Muscle layer of duodenum (tissue), 2 donors: ENCODE measurements at regions not wholly inside any gene's neighbourhood (a gene's known extent, or its start where the extent isn't known, plus 50 kb on each side); places are given as distances from the start of the nearest gene placed in this dataset.

ENCODE experiments used
- H3K27ac ChIP-seq: one replicate; pipeline ENCODE4 v1.7.0; 2013; ENCODE audit warnings: mild to moderate bottlenecking, low read length
- H3K27me3 ChIP-seq: one replicate; pipeline ENCODE4 v1.7.0; 2013; ENCODE audit warnings: low read depth, mild to moderate bottlenecking, control low read depth, low read length
- H3K36me3 ChIP-seq, 2 donors: one replicate each; pipeline ENCODE4 v1.7.0; 2013; ENCODE audit warnings: low read length in 2 of 2, control low read depth in 1 of 2, mild to moderate bottlenecking in 1 of 2; ENCODE audit not compliant: insufficient read depth in 2 of 2, control insufficient read depth in 1 of 2
- H3K4me1 ChIP-seq, 2 donors: one replicate each; pipeline ENCODE4 v1.7.0; 2013; ENCODE audit warnings: low read length in 2 of 2, mild to moderate bottlenecking in 2 of 2, control low read depth in 1 of 2, moderate library complexity in 1 of 2; ENCODE audit not compliant: insufficient read depth in 2 of 2, control insufficient read depth in 1 of 2
- H3K4me3 ChIP-seq, 2 donors: one replicate each; pipeline ENCODE4 v1.7.0; 2013; ENCODE audit warnings: low read length in 2 of 2, low read depth in 1 of 2, mild to moderate bottlenecking in 1 of 2
- H3K9me3 ChIP-seq, 2 donors: one replicate each; pipeline ENCODE4 v1.7.0; 2013; ENCODE audit warnings: low read length in 2 of 2, control low read depth in 1 of 2, mild to moderate bottlenecking in 1 of 2; ENCODE audit not compliant: control insufficient read depth in 1 of 2
- donor health status: healthy.

- H3K4me1 ChIP-seq: no peaks in the 10 kb centered on the region
Observed at GRCh38 chr2:239605976-239606375, 205.2 kb upstream of the HDAC4 start.

DNA sequence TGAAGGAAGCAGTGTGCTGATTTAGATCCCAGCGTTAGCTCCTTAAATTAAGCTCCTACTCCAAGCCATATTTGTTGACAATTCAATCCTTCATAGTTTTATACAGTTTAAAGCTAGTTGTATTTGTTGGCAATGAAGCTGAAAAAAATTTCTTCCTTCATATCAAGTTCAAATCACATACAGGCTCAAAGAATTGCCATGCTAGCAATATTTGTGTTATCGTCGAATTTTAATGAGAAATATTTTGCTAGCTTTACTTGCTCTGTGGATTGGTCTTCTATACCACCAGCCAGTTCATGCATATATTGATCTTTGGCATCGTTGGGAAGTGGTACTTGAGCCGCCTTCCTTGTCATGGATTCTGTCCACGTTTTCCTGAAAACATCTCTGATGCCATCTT is 204.6 kb upstream of the HDAC4 start:
- Histone ChIP-seq H3K4me1 (no peaks in the 10 kb centered on the region), H3K4me3 (no peak overlapping the region), H3K27me3 (peaks cover 10% of the 10 kb centered on the region), H3K36me3 (no peaks in the 10 kb centered on the region), H3K27ac (no peak overlapping the region), H3K9me3 (no peaks in the 10 kb centered on the region)

More at GRCh38 chr2:239605976-239606375, 205.2 kb upstream of the HDAC4 start:
- Histone ChIP-seq H3K9me3 (no peaks in the 10 kb centered on the region), H3K27me3 (peaks cover 10% of the 10 kb centered on the region), H3K27ac (no peak overlapping the region), H3K36me3 (no peaks in the 10 kb centered on the region), H3K4me3 (no peak overlapping the region)

DNA sequence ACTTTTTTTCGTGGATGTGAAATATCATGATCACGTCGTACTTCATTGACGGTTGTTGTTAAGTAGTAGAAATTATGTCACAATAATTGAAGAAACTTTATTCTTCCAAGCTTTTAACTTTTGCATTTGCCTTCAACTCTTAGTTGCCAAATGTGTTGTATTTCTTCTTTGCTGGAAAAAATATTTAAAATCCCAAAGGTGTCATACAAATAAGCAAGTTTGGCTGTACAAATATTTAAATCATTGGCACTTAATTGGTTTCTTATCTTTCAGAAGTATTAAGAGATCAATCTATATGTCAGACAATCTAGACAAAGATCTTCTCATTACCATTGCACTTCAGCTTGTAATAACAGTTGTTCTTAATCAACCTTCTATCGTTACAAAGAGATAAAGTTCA is 204.0 kb upstream of the HDAC4 start:
- peaks cover 10% of the 10 kb centered on the region for H3K27me3 ChIP-seq
- H3K27ac ChIP-seq: no peak overlapping the region
- no peak overlapping the region for H3K4me3 ChIP-seq
- no peaks in the 10 kb centered on the region for H3K9me3 ChIP-seq
- H3K36me3 ChIP-seq: no peaks in the 10 kb centered on the region
- no peaks in the 10 kb centered on the region for H3K4me1 ChIP-seq

- H3K4me3 ChIP-seq: no peak overlapping the region
- peaks cover 10% of the 10 kb centered on the region for H3K27me3 ChIP-seq
- no peaks in the 10 kb centered on the region for H3K9me3 ChIP-seq
- no peak overlapping the region for H3K27ac ChIP-seq
- no peaks in the 10 kb centered on the region for H3K36me3 ChIP-seq
- no peaks in the 10 kb centered on the region for H3K4me1 ChIP-seq
Observed at GRCh38 chr2:239603411-239604356, 202.9 kb upstream of the HDAC4 start.

- H3K36me3 ChIP-seq: no peaks in the 10 kb centered on the region
- H3K4me3 ChIP-seq: no peak overlapping the region
- H3K27me3 ChIP-seq: peaks cover 10% of the 10 kb centered on the region
- H3K9me3 ChIP-seq: no peaks in the 10 kb centered on the region
- no peaks in the 10 kb centered on the region for H3K4me1 ChIP-seq
- H3K27ac ChIP-seq: no peak overlapping the region
Observed at GRCh38 chr2:239602290-239603282, 201.8 kb upstream of the HDAC4 start.

- H3K36me3 ChIP-seq: no peaks in the 10 kb centered on the region
- H3K9me3 ChIP-seq: no peaks in the 10 kb centered on the region
- H3K27me3 ChIP-seq: peaks cover 10% of the 10 kb centered on the region
- no peak overlapping the region for H3K4me3 ChIP-seq
- no peaks in the 10 kb centered on the region for H3K4me1 ChIP-seq
- H3K27ac ChIP-seq: no peak overlapping the region
Observed at GRCh38 chr2:239601880-239602279, 201.1 kb upstream of the HDAC4 start.

GRCh38 chr2:239601201-239601851 is 200.5 kb upstream of the HDAC4 start:
- Histone ChIP-seq H3K4me3 (no peak overlapping the region), H3K27ac (no peak overlapping the region), H3K36me3 (no peaks in the 10 kb centered on the region), H3K4me1 (no peaks in the 10 kb centered on the region), H3K9me3 (no peaks in the 10 kb centered on the region), H3K27me3 (peaks cover 10% of the 10 kb centered on the region)

DNA sequence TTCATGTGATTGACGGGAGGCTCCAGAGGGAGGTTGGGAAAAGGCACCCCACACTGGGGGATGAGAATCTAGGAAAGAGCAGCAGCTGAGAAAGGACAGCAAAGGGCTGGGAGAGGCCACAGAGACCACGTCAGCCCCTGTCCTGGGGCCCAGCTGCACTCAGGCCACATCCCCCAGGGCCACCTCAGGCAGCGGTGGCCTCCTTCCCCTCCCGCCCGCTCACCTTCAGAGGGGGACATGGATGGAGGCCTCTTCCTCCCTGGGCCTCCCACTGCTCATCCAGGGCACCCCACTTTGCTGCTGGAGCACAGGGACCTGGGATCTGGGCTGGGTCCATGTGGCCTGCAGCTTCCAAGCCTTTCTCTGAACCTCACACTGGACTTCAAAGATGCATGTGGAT is 199.8 kb upstream of the HDAC4 start:
- Histone ChIP-seq H3K36me3 (no peaks in the 10 kb centered on the region), H3K9me3 (no peaks in the 10 kb centered on the region), H3K4me3 (no peak overlapping the region), H3K4me1 (no peaks in the 10 kb centered on the region), H3K27me3 (peaks cover 10% of the 10 kb centered on the region), H3K27ac (no peak overlapping the region)

DNA sequence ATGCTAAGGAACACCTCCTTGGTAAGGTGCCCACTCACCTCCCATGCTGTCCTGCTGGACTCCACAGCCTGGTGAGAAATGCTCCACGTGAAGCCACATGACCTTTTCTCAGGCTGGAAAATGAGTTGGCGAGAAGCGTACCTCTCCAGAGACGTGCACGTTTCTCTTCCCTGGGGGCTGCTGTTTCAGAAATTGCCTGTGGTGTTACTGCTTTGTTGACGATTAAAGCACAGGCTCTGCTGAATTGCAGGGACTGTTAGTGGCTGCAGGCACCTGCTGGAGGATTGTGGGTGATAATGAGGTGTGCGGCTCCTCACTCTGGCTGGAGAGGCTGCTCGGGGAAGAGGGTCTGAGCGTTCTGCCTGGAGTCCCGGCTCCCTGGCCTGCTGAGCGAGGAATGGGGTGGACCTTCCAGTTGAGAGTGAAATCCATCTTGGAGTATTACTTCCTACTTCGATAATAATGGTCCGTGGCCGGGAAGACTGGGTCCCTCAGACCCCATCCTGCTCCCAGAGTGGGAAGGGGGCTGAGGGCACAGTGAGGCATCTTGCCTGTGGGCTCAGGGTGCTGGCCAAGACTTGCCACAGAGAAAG is 199.3 kb upstream of the HDAC4 start:
- no peaks in the 10 kb centered on the region for H3K36me3 ChIP-seq
- H3K4me1 ChIP-seq: no peaks in the 10 kb centered on the region
- no peak overlapping the region for H3K27ac ChIP-seq
- H3K9me3 ChIP-seq: no peaks in the 10 kb centered on the region
- peaks cover 10% of the 10 kb centered on the region for H3K27me3 ChIP-seq
- H3K4me3 ChIP-seq: no peak overlapping the region

- H3K36me3 ChIP-seq: no peaks in the 10 kb centered on the region
- peaks cover 10% of the 10 kb centered on the region for H3K27me3 ChIP-seq
- H3K9me3 ChIP-seq: no peaks in the 10 kb centered on the region
- no peak overlapping the region for H3K4me3 ChIP-seq
- H3K4me1 ChIP-seq: no peaks in the 10 kb centered on the region
- no peak overlapping the region for H3K27ac ChIP-seq
Observed at GRCh38 chr2:239599299-239599698, 198.5 kb upstream of the HDAC4 start.
